ENCODE measurements at regions not wholly inside any gene's neighbourhood (a gene's known extent, or its start where the extent isn't known, plus 50 kb on each side); places are given as distances from the start of the nearest gene placed in this dataset.

GRCh38 chr5:124884114-124884513 is 137.7 kb upstream of the ZNF608 start:
- DNase-seq = no peak
- Mint-ChIP-seq H3K9me3 (no peaks in the 10 kb centered on the region), H3K36me3 (ENCODE audit: low read depth) (no peaks in the 10 kb centered on the region), H3K27me3 (ENCODE audit: insufficient read depth) (no peaks in the 10 kb centered on the region; the same call in 1 of the 2 replicates), H3K27ac (no peak overlapping the region), H3K4me1 (ENCODE audit: low read depth) (no peaks in the 10 kb centered on the region), H3K4me3 (no peak overlapping the region)
- no peak for TF ChIP-seq CTCF (IDR thresholded peaks at IDR 0.05)

GRCh38 chr5:124885490-124885889 is 139.1 kb upstream of the ZNF608 start:
- DNase-seq = no peak
- H3K4me1 Mint-ChIP-seq (ENCODE audit: low read depth) = no peaks in the 10 kb centered on the region
- H3K9me3 Mint-ChIP-seq = no peaks in the 10 kb centered on the region
- H3K4me3 Mint-ChIP-seq = no peak overlapping the region
- H3K36me3 Mint-ChIP-seq (ENCODE audit: low read depth) = no peaks in the 10 kb centered on the region
- H3K27me3 Mint-ChIP-seq (ENCODE audit: insufficient read depth) = no peaks in the 10 kb centered on the region; the same call in 1 of the 2 replicates
- no peak overlapping the region for H3K27ac Mint-ChIP-seq
- no peak for TF ChIP-seq CTCF (IDR thresholded peaks at IDR 0.05)

DNA sequence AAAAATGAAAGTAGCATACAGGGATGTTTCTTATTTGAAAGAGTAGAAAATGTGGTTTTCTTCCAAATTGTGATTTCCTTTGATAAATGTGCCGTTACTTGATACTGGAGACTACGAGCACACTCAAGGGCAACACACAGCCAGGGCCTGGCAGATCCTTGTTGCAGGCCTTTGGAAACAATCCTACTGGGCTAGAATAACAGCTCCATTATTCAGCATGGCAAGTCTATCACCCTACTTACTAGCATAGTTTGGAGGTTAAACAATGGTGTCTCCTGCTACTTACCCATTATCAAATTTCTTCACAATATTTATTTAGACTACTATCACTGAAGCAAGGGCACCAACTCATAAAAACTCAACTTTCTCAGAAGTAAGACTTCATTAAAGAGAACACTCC is 140.8 kb upstream of the ZNF608 start:
- H3K27me3 Mint-ChIP-seq (ENCODE audit: insufficient read depth) = no peaks in the 10 kb centered on the region; the same call in 1 of the 2 replicates
- DNase-seq = no peak
- H3K4me3 Mint-ChIP-seq = no peak overlapping the region
- no peaks in the 10 kb centered on the region for H3K36me3 Mint-ChIP-seq (ENCODE audit: low read depth)
- no peaks in the 10 kb centered on the region for H3K4me1 Mint-ChIP-seq (ENCODE audit: low read depth)
- H3K9me3 Mint-ChIP-seq = no peaks in the 10 kb centered on the region
- no peak overlapping the region for H3K27ac Mint-ChIP-seq
- no peak for TF ChIP-seq CTCF (IDR thresholded peaks at IDR 0.05)

- no peaks in the 10 kb centered on the region for H3K36me3 Mint-ChIP-seq (ENCODE audit: low read depth)
- no peak overlapping the region for H3K4me3 Mint-ChIP-seq
- H3K27me3 Mint-ChIP-seq (ENCODE audit: insufficient read depth) = no peaks in the 10 kb centered on the region; the same call in 1 of the 2 replicates
- TF ChIP-seq CTCF (IDR thresholded peaks at IDR 0.05) = no peak
- peaks cover 4% of the 10 kb centered on the region for H3K9me3 Mint-ChIP-seq
- no peak for DNase-seq
- H3K4me1 Mint-ChIP-seq (ENCODE audit: low read depth) = no peaks in the 10 kb centered on the region
- H3K27ac Mint-ChIP-seq = no peak overlapping the region
Observed at GRCh38 chr5:124888050-124888506, 141.6 kb upstream of the ZNF608 start.

- no peaks in the 10 kb centered on the region for H3K4me1 Mint-ChIP-seq (ENCODE audit: low read depth)
- TF ChIP-seq CTCF (IDR thresholded peaks at IDR 0.05) = no peak
- no peak overlapping the region for H3K27ac Mint-ChIP-seq
- H3K4me3 Mint-ChIP-seq = no peak overlapping the region
- peaks cover 7% of the 10 kb centered on the region for H3K9me3 Mint-ChIP-seq
- no peaks in the 10 kb centered on the region for H3K36me3 Mint-ChIP-seq (ENCODE audit: low read depth)
- DNase-seq = no peak
- H3K27me3 Mint-ChIP-seq (ENCODE audit: insufficient read depth) = no peaks in the 10 kb centered on the region; the same call in 1 of the 2 replicates
Observed at GRCh38 chr5:124888622-124889485, 142.4 kb upstream of the ZNF608 start.

Data from HFFc6 (cell line).